Keratinocyte (primary cell): ENCODE measurements at regions not wholly inside any gene's neighbourhood (a gene's known extent, or its start where the extent isn't known, plus 50 kb on each side); places are given as distances from the start of the nearest gene placed in this dataset.

Experiments used
- DNase-seq: peaks from one replicate; pipeline ENCODE4 v3.0.0-alpha.2; 2011; ENCODE audit warnings: low read depth, missing footprints, low spot score
- FAIRE-seq: peaks from 2 replicates; lab custom pipeline; 2011; peaks lifted over from hg19 to GRCh38; lab: Jason Lieb, UNC
- H2AFZ ChIP-seq: 2 replicates; pipeline ENCODE4 v1.6.0; 2012; ENCODE audit warnings: low read length, control low read depth, inconsistent platforms; ENCODE audit not compliant: control insufficient read depth
- H3K27ac ChIP-seq: 2 replicates; pipeline ENCODE4 v1.5.1; 2011; ENCODE audit warnings: low read length; ENCODE audit not compliant: control insufficient read depth, insufficient read depth
- H3K27me3 ChIP-seq: 3 replicates; pipeline ENCODE4 v1.6.0; 2011; ENCODE audit warnings: low read length; ENCODE audit not compliant: control insufficient read depth, insufficient read depth; ENCODE audit errors: extremely low read depth
- H3K36me3 ChIP-seq, 2 experiments: 2 replicates in 1 of 2; 3 replicates in 1 of 2; pipeline ENCODE4 v1.5.1; 2011; ENCODE audit warnings: low read length in 2 of 2, mild to moderate bottlenecking in 1 of 2; ENCODE audit not compliant: control insufficient read depth in 2 of 2, insufficient read depth in 2 of 2; ENCODE audit errors: extremely low read depth in 1 of 2
- H3K4me1 ChIP-seq: 3 replicates; pipeline ENCODE4 v1.5.1; 2011; ENCODE audit warnings: low read length; ENCODE audit not compliant: control insufficient read depth, insufficient read depth; ENCODE audit errors: extremely low read depth
- H3K4me2 ChIP-seq: 3 replicates; pipeline ENCODE4 v1.6.0; 2011; ENCODE audit warnings: low read depth, low read length; ENCODE audit not compliant: control insufficient read depth, insufficient read depth; ENCODE audit errors: extremely low read depth
- H3K4me3 ChIP-seq, 3 experiments: fragments of 200-600 bp in 1 of 3; sonication (generic) in 1 of 3; 2 replicates in 2 of 3; 3 replicates in 1 of 3; pipeline ENCODE4 v1.5.1; 2011 to 2016; ENCODE audit warnings: low read length in 3 of 3, mild to moderate bottlenecking in 3 of 3, control low read depth in 2 of 3, inconsistent platforms in 1 of 3, low read depth in 1 of 3, mixed read lengths in 1 of 3, mixed run types in 1 of 3, moderate library complexity in 1 of 3; ENCODE audit not compliant: control insufficient read depth in 2 of 3, insufficient read depth in 2 of 3; ENCODE audit errors: extremely low read depth in 1 of 3
- H3K79me2 ChIP-seq: 2 replicates; pipeline ENCODE4 v1.6.0; 2012; ENCODE audit warnings: low read length; ENCODE audit not compliant: control insufficient read depth, insufficient read depth
- H3K9ac ChIP-seq: 3 replicates; pipeline ENCODE4 v1.6.0; 2011; ENCODE audit warnings: low read length; ENCODE audit not compliant: control insufficient read depth, insufficient read depth; ENCODE audit errors: extremely low read depth
- H3K9me1 ChIP-seq: 3 replicates; pipeline ENCODE4 v1.6.0; 2011; ENCODE audit warnings: low read length; ENCODE audit not compliant: control insufficient read depth, insufficient read depth; ENCODE audit errors: extremely low read depth
- H3K9me3 ChIP-seq: 2 replicates; pipeline ENCODE4 v1.5.1; 2012; ENCODE audit warnings: low read depth, low read length; ENCODE audit not compliant: control insufficient read depth
- H4K20me1 ChIP-seq: 3 replicates; pipeline ENCODE4 v1.6.0; 2011; ENCODE audit warnings: low read length; ENCODE audit not compliant: control insufficient read depth, insufficient read depth; ENCODE audit errors: extremely low read depth
- CTCF ChIP-seq, 3 experiments: IDR thresholded peaks in 1 of 3; conservative IDR thresholded peaks in 1 of 3; optimal IDR thresholded peaks in 1 of 3; 2 replicates in 2 of 3; 3 replicates in 1 of 3; pipeline versions ENCODE3 to v1.5.1; 2011; ENCODE audit warnings: low read length in 3 of 3, mild to moderate bottlenecking in 3 of 3, moderate library complexity in 2 of 3, control low read depth in 1 of 3, inconsistent platforms in 1 of 3; ENCODE audit not compliant: insufficient read depth in 2 of 3; ENCODE audit errors: extremely low read depth in 1 of 3
- EZH2 ChIP-seq: IDR thresholded peaks from one replicate; pipeline ENCODE4 v1.6.1; 2012; ENCODE audit warnings: inconsistent platforms, mild to moderate bottlenecking, low read length, moderate library complexity
- dilution Hi-C: fragments of 300-500 bp; cut with MboI; formaldehyde crosslinking; loops from one replicate; pipeline ENCODE4 v1.7.0; 2020; ENCODE audit warnings: low sequenced_read_pairs; ENCODE audit not compliant: extremely low pct_ligation_motif_present

- no peak for FAIRE-seq
- no peak overlapping the region for H3K4me2 ChIP-seq
- no peaks in the 10 kb centered on the region for H3K79me2 ChIP-seq
- no peaks in the 10 kb centered on the region for H3K4me1 ChIP-seq
- no peak overlapping the region for H3K4me3 ChIP-seq
- no peaks in the 10 kb centered on the region for H3K36me3 ChIP-seq
- no peaks in the 10 kb centered on the region for H3K27me3 ChIP-seq
- H2AFZ ChIP-seq = no peak overlapping the region
- H3K9ac ChIP-seq = no peak overlapping the region
- no peaks in the 10 kb centered on the region for H3K9me1 ChIP-seq
- H3K9me3 ChIP-seq = peaks cover 5% of the 10 kb centered on the region
- DNase-seq = no peak
- TF ChIP-seq EZH2 = no peak
- no peak for TF ChIP-seq CTCF (optimal IDR thresholded peaks at IDR 0.05 in 1 of 3, IDR thresholded peaks at IDR 0.05 in 1 of 3, conservative IDR thresholded peaks at IDR 0.05 in 1 of 3; ENCODE audit: extremely low read depth in 1 of 3, insufficient read depth in 2 of 3, low read length in 3 of 3)
- no peaks in the 10 kb centered on the region for H4K20me1 ChIP-seq
- H3K27ac ChIP-seq = no peak overlapping the region
- dilution Hi-C loops = no loop called here
Measured at GRCh38 chr12:127767656-127768055, 499.3 kb upstream of the TMEM132C start.

GRCh38 chr12:127770118-127770517 is 496.9 kb upstream of the TMEM132C start:
- H3K9me1 ChIP-seq = no peaks in the 10 kb centered on the region
- no peaks in the 10 kb centered on the region for H3K27me3 ChIP-seq
- no peaks in the 10 kb centered on the region for H4K20me1 ChIP-seq
- TF ChIP-seq EZH2 (no peak), CTCF (optimal IDR thresholded peaks at IDR 0.05 in 1 of 3, IDR thresholded peaks at IDR 0.05 in 1 of 3, conservative IDR thresholded peaks at IDR 0.05 in 1 of 3; ENCODE audit: extremely low read depth in 1 of 3, insufficient read depth in 2 of 3, low read length in 3 of 3) (no peak)
- H3K4me2 ChIP-seq = no peak overlapping the region
- FAIRE-seq (no peak), DNase-seq (no peak)
- dilution Hi-C loops = no loop called here
- no peaks in the 10 kb centered on the region for H3K36me3 ChIP-seq
- H3K4me1 ChIP-seq = no peaks in the 10 kb centered on the region
- H3K4me3 ChIP-seq = no peak overlapping the region
- no peak overlapping the region for H3K27ac ChIP-seq
- H3K79me2 ChIP-seq = no peaks in the 10 kb centered on the region
- no peak overlapping the region for H2AFZ ChIP-seq
- no peaks in the 10 kb centered on the region for H3K9me3 ChIP-seq
- H3K9ac ChIP-seq = no peak overlapping the region
